Loucy (cell line): ENCODE measurements at regions not wholly inside any gene's neighbourhood (a gene's known extent, or its start where the extent isn't known, plus 50 kb on each side); places are given as distances from the start of the nearest gene placed in this dataset.

ENCODE experiments used
- EZH2phosphoT487 ChIP-seq: fragments of 200-600 bp; IDR thresholded peaks from 2 replicates; pipeline ENCODE4 v1.6.1; 2018; ENCODE audit warnings: antibody characterized with exemption, mild to moderate bottlenecking, moderate library complexity, borderline replicate concordance
- TF ChIP-seq, protein P1 (sequence below): fragments of 200-600 bp; sonication (generic); conservative IDR thresholded peaks from 2 replicates; pipeline ENCODE4 v1.5.1; 2014; ENCODE audit warnings: mild to moderate bottlenecking, antibody characterized with exemption, low read length

GRCh38 chr3:166351461-166351860 lies 514.2 kb upstream of the BCHE start:
- TF ChIP-seq, protein P1, sequence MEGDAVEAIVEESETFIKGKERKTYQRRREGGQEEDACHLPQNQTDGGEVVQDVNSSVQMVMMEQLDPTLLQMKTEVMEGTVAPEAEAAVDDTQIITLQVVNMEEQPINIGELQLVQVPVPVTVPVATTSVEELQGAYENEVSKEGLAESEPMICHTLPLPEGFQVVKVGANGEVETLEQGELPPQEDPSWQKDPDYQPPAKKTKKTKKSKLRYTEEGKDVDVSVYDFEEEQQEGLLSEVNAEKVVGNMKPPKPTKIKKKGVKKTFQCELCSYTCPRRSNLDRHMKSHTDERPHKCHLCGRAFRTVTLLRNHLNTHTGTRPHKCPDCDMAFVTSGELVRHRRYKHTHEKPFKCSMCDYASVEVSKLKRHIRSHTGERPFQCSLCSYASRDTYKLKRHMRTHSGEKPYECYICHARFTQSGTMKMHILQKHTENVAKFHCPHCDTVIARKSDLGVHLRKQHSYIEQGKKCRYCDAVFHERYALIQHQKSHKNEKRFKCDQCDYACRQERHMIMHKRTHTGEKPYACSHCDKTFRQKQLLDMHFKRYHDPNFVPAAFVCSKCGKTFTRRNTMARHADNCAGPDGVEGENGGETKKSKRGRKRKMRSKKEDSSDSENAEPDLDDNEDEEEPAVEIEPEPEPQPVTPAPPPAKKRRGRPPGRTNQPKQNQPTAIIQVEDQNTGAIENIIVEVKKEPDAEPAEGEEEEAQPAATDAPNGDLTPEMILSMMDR, result no peak
- TF ChIP-seq EZH2phosphoT487, result no peak
